A673 (cell line): ENCODE measurements at regions not wholly inside any gene's neighbourhood (a gene's known extent, or its start where the extent isn't known, plus 50 kb on each side); places are given as distances from the start of the nearest gene placed in this dataset.

ENCODE experiments used
- BruUV-seq: library from RNA; stranded (reverse); fragments of 400-500 nt; replicated peaks from 2 replicates; lab custom pipeline; 2021; lab: Mats Ljungman, UMichigan
- CTCF ChIA-PET: fragments of 300-600 bp; sonication (Branson Sonifier 250); formaldehyde crosslinking; loops from one replicate; lab custom pipeline; 2022; ENCODE audit warnings: antibody characterized with exemption; lab: Charles Lee
- POLR2A ChIA-PET: fragments of 300-600 bp; sonication (Branson Sonifier 250); formaldehyde crosslinking; loops from one replicate; lab custom pipeline; 2022; ENCODE audit warnings: antibody characterized with exemption; ENCODE audit not compliant: low non-redundant PET; lab: Charles Lee
- DNase-seq: peaks from one replicate; pipeline ENCODE4 v3.0.0-alpha.2; 2015; ENCODE audit warnings: low spot score
- H3K27ac ChIP-seq: fragments of 200-600 bp; sonication (generic); 2 replicates; pipeline ENCODE4 v1.5.1; 2016; ENCODE audit warnings: mixed run types, low read depth, mild to moderate bottlenecking, mixed read lengths, antibody characterized with exemption, low read length; ENCODE audit not compliant: poor library complexity, severe bottlenecking
- H3K27me3 ChIP-seq: fragments of 200-600 bp; sonication (generic); replicated peaks from 2 replicates; pipeline ENCODE4 v1.6.1; 2017; ENCODE audit warnings: mixed run types, low read depth, mild to moderate bottlenecking, mixed read lengths, antibody characterized with exemption, low read length; ENCODE audit not compliant: insufficient read depth, poor library complexity
- H3K36me3 ChIP-seq: fragments of 200-600 bp; sonication (generic); 2 replicates; pipeline ENCODE4 v1.6.1; 2016; ENCODE audit warnings: mixed run types, mild to moderate bottlenecking, mixed read lengths, antibody characterized with exemption, low read length; ENCODE audit not compliant: insufficient read depth, poor library complexity, severe bottlenecking
- H3K4me1 ChIP-seq: fragments of 200-600 bp; sonication (generic); 2 replicates; pipeline ENCODE4 v1.6.1; 2017; ENCODE audit warnings: mixed run types, mild to moderate bottlenecking, mixed read lengths, antibody characterized with exemption, low read length; ENCODE audit not compliant: insufficient read depth, poor library complexity, severe bottlenecking
- H3K4me3 ChIP-seq: fragments of 200-600 bp; sonication (generic); 2 replicates; pipeline ENCODE4 v1.5.1; 2016; ENCODE audit warnings: low read depth, mixed run types, mild to moderate bottlenecking, mixed read lengths, low read length; ENCODE audit not compliant: poor library complexity, severe bottlenecking
- H3K9me3 ChIP-seq: fragments of 200-600 bp; sonication (generic); 2 replicates; pipeline ENCODE4 v1.6.1; 2016; ENCODE audit warnings: mixed run types, low read depth, mild to moderate bottlenecking, mixed read lengths, antibody characterized with exemption, low read length; ENCODE audit not compliant: poor library complexity, severe bottlenecking
- CTCF ChIP-seq: fragments of 300-800, 200-600 bp; sonication (generic); conservative IDR thresholded peaks from 2 replicates; pipeline ENCODE4 v1.5.1; 2017; ENCODE audit warnings: low read depth, mild to moderate bottlenecking, antibody characterized with exemption, low read length, moderate library complexity, mixed read lengths
- EZH2 ChIP-seq: fragments of 200-600 bp; sonication (generic); IDR thresholded peaks from 2 replicates; pipeline ENCODE4 v1.6.1; 2017; ENCODE audit warnings: borderline replicate concordance, low read depth, mild to moderate bottlenecking, mixed read lengths, antibody characterized with exemption, low read length; ENCODE audit not compliant: poor library complexity, severe bottlenecking
- intact Hi-C: fragments of 100-400 bp; cut with micrococcal nuclease; formaldehyde crosslinking; loops from one replicate; pipeline ENCODE4 v1.10.0; 2022; ENCODE audit not compliant: unreplicated experiment

- no peak for DNase-seq
- Histone ChIP-seq H3K9me3 (no peaks in the 10 kb centered on the region), H3K36me3 (no peaks in the 10 kb centered on the region), H3K27ac (no peak overlapping the region), H3K4me1 (no peaks in the 10 kb centered on the region), H3K4me3 (no peak overlapping the region), H3K27me3 (no peaks in the 10 kb centered on the region)
- no peak for TF ChIP-seq CTCF
- TF ChIP-seq EZH2: no peak
- ChIA-PET POLR2A (no interaction called here), CTCF (no interaction called here)
- BruUV-seq: no TSS peak
- intact Hi-C loops: no loop called here
Observed at GRCh38 chr3:13170317-13170716, 97.1 kb upstream of the IQSEC1 start.

DNA sequence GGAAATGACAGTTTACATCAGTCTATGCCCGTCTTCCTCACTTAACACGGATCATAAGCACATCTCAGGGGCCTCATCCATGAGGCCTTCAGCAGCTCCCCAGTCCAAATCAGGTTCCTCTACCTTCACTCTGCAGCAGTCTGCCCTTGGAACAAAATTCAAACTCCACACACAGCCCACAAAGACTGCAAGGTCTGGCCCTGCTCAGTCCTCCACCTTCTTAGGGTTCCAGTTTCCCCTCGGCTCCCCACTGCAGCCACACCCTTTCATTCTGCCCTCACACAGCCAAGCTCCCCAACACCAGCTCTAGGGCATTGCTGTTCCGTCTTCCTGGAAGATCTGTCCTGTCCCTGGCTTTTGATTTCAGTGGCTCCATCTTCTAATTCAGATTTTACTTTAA lies 95.2 kb upstream of the IQSEC1 start:
- POLR2A ChIA-PET: no interaction called here
- TF ChIP-seq EZH2 (no peak), CTCF (no peak)
- H3K9me3 ChIP-seq: no peaks in the 10 kb centered on the region
- H3K27ac ChIP-seq: no peak overlapping the region
- no peak for DNase-seq
- H3K4me3 ChIP-seq: no peak overlapping the region
- no TSS peak for BruUV-seq
- CTCF ChIA-PET: no interaction called here
- H3K27me3 ChIP-seq: no peaks in the 10 kb centered on the region
- no peaks in the 10 kb centered on the region for H3K4me1 ChIP-seq
- no peaks in the 10 kb centered on the region for H3K36me3 ChIP-seq
- intact Hi-C loops: no loop called here

DNA sequence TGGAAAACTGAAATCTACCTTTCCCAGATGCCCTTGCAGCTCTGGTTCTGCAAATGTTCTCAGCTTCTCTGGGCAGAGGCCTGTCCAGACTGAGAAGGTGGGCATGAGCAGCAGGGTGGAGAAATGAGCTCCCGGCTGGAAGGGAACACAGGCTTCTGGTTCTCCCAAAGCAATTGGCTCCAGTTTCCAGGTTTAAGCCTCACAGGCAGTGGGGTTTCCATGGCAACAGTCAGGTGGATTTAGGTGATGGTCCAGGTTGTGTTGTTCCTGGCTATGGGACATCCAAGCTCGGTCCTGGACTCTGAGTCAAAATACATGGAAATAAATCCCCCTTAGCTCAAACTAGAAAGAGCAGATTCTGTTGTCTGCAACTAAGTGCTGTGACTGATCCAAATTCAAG lies 94.6 kb upstream of the IQSEC1 start:
- Histone ChIP-seq H3K9me3 (no peaks in the 10 kb centered on the region), H3K27me3 (no peaks in the 10 kb centered on the region), H3K27ac (no peak overlapping the region), H3K4me3 (no peak overlapping the region), H3K4me1 (no peaks in the 10 kb centered on the region), H3K36me3 (no peaks in the 10 kb centered on the region)
- ChIA-PET POLR2A (no interaction called here), CTCF (no interaction called here)
- intact Hi-C loops: no loop called here
- no peak for DNase-seq
- no peak for TF ChIP-seq EZH2
- no peak for TF ChIP-seq CTCF
- BruUV-seq: no TSS peak
